HEK293T (cell line): ENCODE measurements at regions not wholly inside any gene's neighbourhood (a gene's known extent, or its start where the extent isn't known, plus 50 kb on each side); places are given as distances from the start of the nearest gene placed in this dataset.

ENCODE experiments used
- ARNT ChIP-seq: fragments of 450-650 bp; IDR thresholded peaks from 2 replicates; pipeline ENCODE4 v1.6.1; 2017; ENCODE audit warnings: mild to moderate bottlenecking
- BHLHE40 ChIP-seq: fragments of 450-650 bp; IDR thresholded peaks from 2 replicates; pipeline ENCODE4 v1.6.1; 2016; ENCODE audit warnings: mild to moderate bottlenecking, moderate library complexity, borderline replicate concordance
- ELF4 ChIP-seq: fragments of 450-650 bp; IDR thresholded peaks from 2 replicates; pipeline ENCODE4 v1.6.1; 2017; ENCODE audit warnings: antibody characterized with exemption
- FOXA1 ChIP-seq: fragments of 450-650 bp; IDR thresholded peaks from 2 replicates; pipeline ENCODE4 v1.6.1; 2016; ENCODE audit warnings: mild to moderate bottlenecking
- FOXK2 ChIP-seq: fragments of 450-650 bp; IDR thresholded peaks from 2 replicates; pipeline ENCODE4 v1.6.1; 2016; ENCODE audit warnings: mild to moderate bottlenecking
- FOXM1 ChIP-seq: fragments of 450-650 bp; IDR thresholded peaks from 2 replicates; pipeline ENCODE4 v1.6.1; 2017; ENCODE audit warnings: mild to moderate bottlenecking, borderline replicate concordance
- HDGF ChIP-seq: fragments of 450-650 bp; IDR thresholded peaks from 2 replicates; pipeline ENCODE4 v1.6.1; 2017; ENCODE audit warnings: antibody characterized with exemption, borderline replicate concordance
- L3MBTL2 ChIP-seq: fragments of 450-650 bp; conservative IDR thresholded peaks from 2 replicates; pipeline ENCODE4 v1.6.1; 2016; ENCODE audit warnings: mild to moderate bottlenecking
- PKNOX1 ChIP-seq: fragments of 450-650 bp; IDR thresholded peaks from 2 replicates; pipeline ENCODE4 v1.6.1; 2016
- SP1 ChIP-seq: fragments of 450-650 bp; IDR thresholded peaks from 2 replicates; pipeline ENCODE4 v1.6.1; 2017
- SUZ12 ChIP-seq: fragments of 450-650 bp; IDR thresholded peaks from 2 replicates; pipeline ENCODE4 v1.6.1; 2016; ENCODE audit warnings: mild to moderate bottlenecking
- TARDBP ChIP-seq: fragments of 450-650 bp; IDR thresholded peaks from 2 replicates; pipeline ENCODE4 v1.6.1; 2016
- ZNF384 ChIP-seq: fragments of 450-650 bp; IDR thresholded peaks from 2 replicates; pipeline ENCODE4 v1.6.1; 2016

GRCh38 chr6:15044146-15044882, 201.6 kb upstream of the JARID2 start:
- TF ChIP-seq FOXM1 (no peak), L3MBTL2 (no peak), SP1 (no peak), FOXA1 (no peak), ELF4 (no peak), TARDBP (no peak), HDGF (no peak), PKNOX1 (no peak), ARNT (no peak), SUZ12 (no peak), FOXK2 (no peak), BHLHE40 (no peak), ZNF384 (no peak)
